H1 (cell line): ENCODE measurements at regions not wholly inside any gene's neighbourhood (a gene's known extent, or its start where the extent isn't known, plus 50 kb on each side); places are given as distances from the start of the nearest gene placed in this dataset.

Source experiments
- CTCF ChIA-PET: fragments of 300-600 bp; sonication (Branson Sonifier 250); formaldehyde crosslinking; loops from one replicate; lab custom pipeline; 2021; ENCODE audit not compliant: partially characterized antibody; lab: Charles Lee
- POLR2A ChIA-PET: fragments of 300-600 bp; sonication (Branson Sonifier 250); formaldehyde crosslinking; loops from one replicate; lab custom pipeline; 2021; ENCODE audit warnings: inconsistent platforms; ENCODE audit not compliant: partially characterized antibody; lab: Charles Lee
- DNase-seq, 2 experiments: peaks; one replicate each; pipeline versions ENCODE4 v3.0.0 to v3.0.0-alpha.2; 2010 to 2022; ENCODE audit warnings: low spot score in 2 of 2, low read depth in 1 of 2, mixed read lengths in 1 of 2
- FAIRE-seq: peaks from 2 replicates; lab custom pipeline; 2011; peaks lifted over from hg19 to GRCh38; lab: Jason Lieb, UNC
- H2AFZ ChIP-seq: 2 replicates; pipeline ENCODE4 v1.8.1; 2012; ENCODE audit warnings: low read length, inconsistent platforms
- H2AK5ac ChIP-seq: 2 replicates; pipeline ENCODE4 v1.6.1; 2013; ENCODE audit warnings: low read depth, low read length
- H2BK120ac ChIP-seq: replicated peaks from 2 replicates; pipeline ENCODE3; 2013; ENCODE audit warnings: low read depth, low read length, inconsistent platforms
- H2BK12ac ChIP-seq: 2 replicates; pipeline ENCODE4 v1.6.1; 2013; ENCODE audit warnings: low read depth, low read length
- H2BK15ac ChIP-seq: 2 replicates; pipeline ENCODE4 v1.6.1; 2013; ENCODE audit warnings: low read length
- H2BK20ac ChIP-seq: 2 replicates; pipeline ENCODE4 v1.6.1; 2013; ENCODE audit warnings: low read length
- H2BK5ac ChIP-seq: 2 replicates; pipeline ENCODE4 v1.6.1; 2013; ENCODE audit warnings: low read depth, low read length
- H3K14ac ChIP-seq: 2 replicates; pipeline ENCODE4 v1.6.1; 2013; ENCODE audit warnings: inconsistent platforms; ENCODE audit not compliant: insufficient read length
- H3K18ac ChIP-seq: 2 replicates; pipeline ENCODE4 v1.6.1; 2013; ENCODE audit warnings: low read length; ENCODE audit errors: extremely low read depth
- H3K23ac ChIP-seq: 2 replicates; pipeline ENCODE4 v1.6.1; 2013; ENCODE audit warnings: inconsistent platforms; ENCODE audit not compliant: insufficient read length
- H3K23me2 ChIP-seq: 2 replicates; pipeline ENCODE4 v1.6.1; 2013; ENCODE audit warnings: low read depth, low read length
- H3K27ac ChIP-seq: 2 replicates; pipeline ENCODE4 v1.6.1; 2011; ENCODE audit warnings: low read depth, low read length, inconsistent platforms
- H3K27me3 ChIP-seq, 4 experiments: replicated peaks in 1 of 4; 1 replicate in 1 of 4; 2 replicates in 3 of 4; pipeline versions ENCODE4 v1.6.1 to v1.8.1; 2011 to 2013; ENCODE audit warnings: low read length in 3 of 4, mild to moderate bottlenecking in 3 of 4, inconsistent platforms in 2 of 4, mixed read lengths in 2 of 4, moderate library complexity in 1 of 4; ENCODE audit not compliant: control insufficient read depth in 3 of 4, insufficient read depth in 3 of 4; ENCODE audit errors: extremely low read depth in 1 of 4
- H3K36me3 ChIP-seq, 4 experiments: 2 replicates each; pipeline versions ENCODE4 v1.6.1 to v1.8.1; 2011 to 2013; ENCODE audit warnings: mild to moderate bottlenecking in 4 of 4, low read length in 3 of 4, moderate library complexity in 2 of 4, control low read depth in 1 of 4, inconsistent platforms in 1 of 4; ENCODE audit not compliant: insufficient read depth in 4 of 4, control insufficient read depth in 2 of 4
- H3K4ac ChIP-seq: replicated peaks from 2 replicates; pipeline ENCODE3; 2013; ENCODE audit warnings: low read length, low read depth, mixed read lengths, inconsistent platforms; ENCODE audit not compliant: insufficient read length
- H3K4me1 ChIP-seq, 4 experiments: replicated peaks in 1 of 4; 1 replicate in 1 of 4; 2 replicates in 3 of 4; pipeline versions ENCODE4 v1.6.1 to v1.8.1; 2011 to 2013; ENCODE audit warnings: low read length in 3 of 4, inconsistent platforms in 2 of 4, mixed read lengths in 1 of 4; ENCODE audit not compliant: insufficient read depth in 4 of 4, control insufficient read depth in 3 of 4
- H3K4me2 ChIP-seq, 2 experiments: 2 replicates each; pipeline versions ENCODE4 v1.6.1 to v1.8.1; 2011 to 2013; ENCODE audit warnings: low read depth in 2 of 2, low read length in 2 of 2, control low read depth in 1 of 2, inconsistent platforms in 1 of 2, mild to moderate bottlenecking in 1 of 2; ENCODE audit not compliant: insufficient read depth in 1 of 2
- H3K4me3 ChIP-seq, 4 experiments: fragments of 200-600, 300-600 bp in 1 of 4; sonication (generic), shearing (Covaris generic), sonication (Bioruptor Twin) in 1 of 4; 2 replicates each; pipeline versions ENCODE4 v1.5.1 to v1.8.1; 2011 to 2016; ENCODE audit warnings: low read length in 4 of 4, low read depth in 3 of 4, control low read depth in 2 of 4, inconsistent platforms in 2 of 4, mild to moderate bottlenecking in 2 of 4, mixed read lengths in 1 of 4, moderate library complexity in 1 of 4; ENCODE audit not compliant: insufficient read depth in 2 of 4; ENCODE audit errors: extremely low read depth in 1 of 4
- H3K56ac ChIP-seq: replicated peaks from 2 replicates; pipeline ENCODE3; 2013; ENCODE audit warnings: low read depth, mild to moderate bottlenecking, mixed read lengths, low read length, inconsistent platforms; ENCODE audit not compliant: insufficient read length
- H3K79me1 ChIP-seq: 2 replicates; pipeline ENCODE4 v1.6.1; 2013; ENCODE audit warnings: low read depth, low read length, control low read depth
- H3K79me2 ChIP-seq, 2 experiments: 2 replicates each; pipeline versions ENCODE4 v1.6.1 to v1.8.1; 2012 to 2013; ENCODE audit warnings: low read length in 2 of 2, mild to moderate bottlenecking in 2 of 2, inconsistent platforms in 1 of 2; ENCODE audit not compliant: insufficient read depth in 2 of 2, control insufficient read depth in 1 of 2
- H3K9ac ChIP-seq, 4 experiments: replicated peaks in 1 of 4; 1 replicate in 1 of 4; 2 replicates in 3 of 4; pipeline versions ENCODE4 v1.6.1 to v1.8.1; 2011 to 2013; ENCODE audit warnings: low read depth in 3 of 4, low read length in 3 of 4, control low read depth in 2 of 4, mild to moderate bottlenecking in 2 of 4, moderate library complexity in 2 of 4, inconsistent platforms in 1 of 4; ENCODE audit errors: extremely low read depth in 1 of 4
- H3K9me3 ChIP-seq, 2 experiments: 2 replicates each; pipeline versions ENCODE4 v1.6.1 to v1.8.1; 2012 to 2013; ENCODE audit warnings: mild to moderate bottlenecking in 2 of 2, moderate library complexity in 2 of 2, control low read depth in 1 of 2, inconsistent platforms in 1 of 2, low read depth in 1 of 2, low read length in 1 of 2, mixed read lengths in 1 of 2; ENCODE audit not compliant: insufficient read depth in 2 of 2
- H4K20me1 ChIP-seq, 2 experiments: replicated peaks in 1 of 2; 2 replicates each; pipeline versions ENCODE3 to v1.8.1; 2011 to 2013; ENCODE audit warnings: inconsistent platforms in 2 of 2, low read length in 2 of 2, mild to moderate bottlenecking in 1 of 2; ENCODE audit not compliant: insufficient read depth in 2 of 2, control insufficient read depth in 1 of 2
- H4K5ac ChIP-seq: 2 replicates; pipeline ENCODE4 v1.6.1; 2013; ENCODE audit warnings: low read length, low read depth, mixed read lengths, inconsistent platforms; ENCODE audit not compliant: insufficient read length
- H4K8ac ChIP-seq: 2 replicates; pipeline ENCODE4 v1.8.0; 2013; ENCODE audit warnings: mild to moderate bottlenecking, moderate library complexity, low read length, inconsistent platforms; ENCODE audit not compliant: insufficient read depth; ENCODE audit errors: extremely low read depth
- H4K91ac ChIP-seq: replicated peaks from 2 replicates; pipeline ENCODE3; 2013; ENCODE audit warnings: low read length, mixed read lengths, inconsistent platforms; ENCODE audit not compliant: insufficient read length
- CHD1 ChIP-seq: IDR thresholded peaks from 2 replicates; pipeline ENCODE4 v1.6.1; 2012; ENCODE audit warnings: low read depth, low read length, improper control_type of control experiment
- HDAC2 ChIP-seq, 2 experiments: fragments of 300-600 bp in 1 of 2; sonication (generic) in 1 of 2; IDR thresholded peaks; 2 replicates each; pipeline ENCODE4 v1.6.1; 2011 to 2012; ENCODE audit warnings: low read depth in 2 of 2, low read length in 2 of 2, mild to moderate bottlenecking in 2 of 2, moderate library complexity in 2 of 2, borderline replicate concordance in 1 of 2, inconsistent platforms in 1 of 2
- JUND ChIP-seq: IDR thresholded peaks from 2 replicates; pipeline ENCODE4 v1.6.1; 2011; ENCODE audit warnings: mild to moderate bottlenecking, improper control_type of control experiment, low read length
- KDM5A ChIP-seq: fragments of 200-600 bp; IDR thresholded peaks from 2 replicates; pipeline ENCODE4 v1.7.1; 2012; ENCODE audit warnings: mild to moderate bottlenecking, low read length, inconsistent platforms, mixed read lengths
- NRF1 ChIP-seq: IDR thresholded peaks from 2 replicates; pipeline ENCODE4 v1.6.1; 2011; ENCODE audit warnings: mild to moderate bottlenecking, low read depth, low read length, improper control_type of control experiment
- RBBP5 ChIP-seq: IDR thresholded peaks from 2 replicates; pipeline ENCODE4 v1.7.1; 2012; ENCODE audit warnings: low read depth, mild to moderate bottlenecking, inconsistent platforms, low read length, moderate library complexity, borderline replicate concordance
- SAP30 ChIP-seq: fragments of 300-600 bp; sonication (generic); IDR thresholded peaks from 2 replicates; pipeline ENCODE4 v1.7.1; 2012; ENCODE audit warnings: low read length, moderate library complexity, mild to moderate bottlenecking, inconsistent platforms; ENCODE audit not compliant: insufficient read depth, insufficient replicate concordance
- SRF ChIP-seq: IDR thresholded peaks from 2 replicates; pipeline ENCODE4 v1.6.1; 2011; ENCODE audit warnings: mild to moderate bottlenecking, low read depth, low read length, moderate library complexity
- SUZ12 ChIP-seq: fragments of 200-600 bp; sonication (generic); IDR thresholded peaks from 2 replicates; pipeline ENCODE4 v1.6.1; 2012; ENCODE audit warnings: mild to moderate bottlenecking, inconsistent platforms, low read length, moderate library complexity, mixed read lengths
- ZNF274 ChIP-seq: IDR thresholded peaks from 2 replicates; pipeline ENCODE4 v1.7.0; 2012; ENCODE audit warnings: low read length, borderline replicate concordance; ENCODE audit errors: extremely low read depth
- WGBS, 2 experiments: shearing (Covaris generic) in 1 of 2; methylation state at CpG; one replicate each; pipeline versions ENCODE4 v1.1.6 to v1.1.7; 2013 to 2015; ENCODE audit warnings: low lambda C conversion rate in 2 of 2, mixed read lengths in 2 of 2, inconsistent platforms in 1 of 2, low coverage in 1 of 2, missing lambda C conversion rate in 1 of 2; ENCODE audit not compliant: insufficient replicate concordance in 2 of 2, insufficient coverage in 1 of 2, insufficient read length in 1 of 2; ENCODE audit errors: extremely low coverage in 1 of 2, missing lambda C conversion rate in 1 of 2; 5-methylcytosine and 5-hydroxymethylcytosine counted together
- TF ChIP-seq, protein P1 (sequence below), 3 experiments: IDR thresholded peaks; 1 replicate in 2 of 3; 2 replicates in 1 of 3; pipeline versions ENCODE4 v1.5.1 to v1.6.1; 2011; ENCODE audit warnings: low read length in 3 of 3, mild to moderate bottlenecking in 3 of 3, inconsistent platforms in 2 of 3, low read depth in 1 of 3, moderate library complexity in 1 of 3; ENCODE audit not compliant: insufficient read depth in 1 of 3; ENCODE audit errors: control extremely low read depth in 1 of 3
- TF ChIP-seq, protein P2 (sequence below): IDR thresholded peaks from 2 replicates; pipeline ENCODE4 v1.6.1; 2012; ENCODE audit warnings: inconsistent platforms

DNA sequence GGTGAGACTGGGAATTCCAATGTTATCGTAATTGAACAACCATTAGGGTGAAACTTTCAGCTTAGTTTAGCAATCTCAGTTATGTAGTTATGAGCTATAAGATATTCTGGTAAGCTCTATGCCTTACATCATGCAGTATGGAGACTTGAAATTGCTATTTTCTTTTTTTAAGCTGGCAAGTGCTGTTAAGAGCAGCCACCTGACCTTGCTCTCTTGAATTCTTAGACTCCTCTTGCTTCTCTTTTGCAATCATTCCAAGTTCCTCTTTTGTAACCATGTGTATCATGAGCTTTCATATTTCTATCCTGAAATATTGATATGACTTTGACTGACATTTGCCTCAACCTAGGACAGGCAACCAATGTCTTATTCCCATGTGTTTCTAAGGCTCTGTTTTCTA lies 446.3 kb upstream of the SLC35B3 start:
- H3K9me3 ChIP-seq: no peaks in the 10 kb centered on the region
- no peaks in the 10 kb centered on the region for H3K79me2 ChIP-seq
- H3K23ac ChIP-seq: no peak overlapping the region
- no peak overlapping the region for H3K4me3 ChIP-seq
- H3K27ac ChIP-seq: no peak overlapping the region
- no peak overlapping the region for H2BK5ac ChIP-seq
- H3K4me1 ChIP-seq: no peaks in the 10 kb centered on the region
- H3K4ac ChIP-seq: no peak overlapping the region
- H3K9ac ChIP-seq: no peak overlapping the region
- DNase-seq (no peak), FAIRE-seq (no peak)
- ChIA-PET CTCF (interaction anchor here (1.2 kb wide), 1 partner anchor 10 kb away, joined by 3 read pairs; no protein-coding TSS in a partner anchor), POLR2A (no interaction called here)
- no peaks in the 10 kb centered on the region for H3K36me3 ChIP-seq
- 5% methylated on average over 1 of the region's 1 CpG; no CpG with 5 or more reads in 1 of the 2 experiments for WGBS, 2 experiments
- H2BK120ac ChIP-seq: no peak overlapping the region
- no peak overlapping the region for H2AK5ac ChIP-seq
- H2AFZ ChIP-seq: no peak overlapping the region
- no peak overlapping the region for H2BK20ac ChIP-seq
- no peak overlapping the region for H4K5ac ChIP-seq
- H2BK15ac ChIP-seq: no peak overlapping the region
- H3K4me2 ChIP-seq: no peak overlapping the region
- no peaks in the 10 kb centered on the region for H3K23me2 ChIP-seq
- no peak overlapping the region for H3K18ac ChIP-seq
- no peaks in the 10 kb centered on the region for H4K20me1 ChIP-seq
- H3K56ac ChIP-seq: no peak overlapping the region
- no peak overlapping the region for H2BK12ac ChIP-seq
- H4K8ac ChIP-seq: no peak overlapping the region
- no peaks in the 10 kb centered on the region for H3K79me1 ChIP-seq
- no peak overlapping the region for H4K91ac ChIP-seq
- H3K27me3 ChIP-seq: peaks cover 0 to 1% (median 0%) of the 10 kb centered on the region in 4 experiments; a peak in 1 of 7 replicates
- H3K14ac ChIP-seq: no peak overlapping the region
- TF ChIP-seq ZNF274: no peak
- no peak for TF ChIP-seq SRF
- no peak for TF ChIP-seq HDAC2 (IDR thresholded peaks at IDR 0.05; ENCODE audit: borderline replicate concordance in 1 of 2, low read depth in 2 of 2, low read length in 2 of 2)
- TF ChIP-seq KDM5A: no peak
- no peak for TF ChIP-seq NRF1
- TF ChIP-seq, protein P1, sequence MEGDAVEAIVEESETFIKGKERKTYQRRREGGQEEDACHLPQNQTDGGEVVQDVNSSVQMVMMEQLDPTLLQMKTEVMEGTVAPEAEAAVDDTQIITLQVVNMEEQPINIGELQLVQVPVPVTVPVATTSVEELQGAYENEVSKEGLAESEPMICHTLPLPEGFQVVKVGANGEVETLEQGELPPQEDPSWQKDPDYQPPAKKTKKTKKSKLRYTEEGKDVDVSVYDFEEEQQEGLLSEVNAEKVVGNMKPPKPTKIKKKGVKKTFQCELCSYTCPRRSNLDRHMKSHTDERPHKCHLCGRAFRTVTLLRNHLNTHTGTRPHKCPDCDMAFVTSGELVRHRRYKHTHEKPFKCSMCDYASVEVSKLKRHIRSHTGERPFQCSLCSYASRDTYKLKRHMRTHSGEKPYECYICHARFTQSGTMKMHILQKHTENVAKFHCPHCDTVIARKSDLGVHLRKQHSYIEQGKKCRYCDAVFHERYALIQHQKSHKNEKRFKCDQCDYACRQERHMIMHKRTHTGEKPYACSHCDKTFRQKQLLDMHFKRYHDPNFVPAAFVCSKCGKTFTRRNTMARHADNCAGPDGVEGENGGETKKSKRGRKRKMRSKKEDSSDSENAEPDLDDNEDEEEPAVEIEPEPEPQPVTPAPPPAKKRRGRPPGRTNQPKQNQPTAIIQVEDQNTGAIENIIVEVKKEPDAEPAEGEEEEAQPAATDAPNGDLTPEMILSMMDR (IDR thresholded peaks at IDR 0.05; ENCODE audit: control extremely low read depth in 1 of 3, insufficient read depth in 1 of 3, low read depth in 1 of 3, low read length in 3 of 3): no peak
- TF ChIP-seq SAP30: no peak
- no peak for TF ChIP-seq JUND
- TF ChIP-seq RBBP5: no peak
- TF ChIP-seq CHD1: no peak
- no peak for TF ChIP-seq SUZ12
- TF ChIP-seq, protein P2, sequence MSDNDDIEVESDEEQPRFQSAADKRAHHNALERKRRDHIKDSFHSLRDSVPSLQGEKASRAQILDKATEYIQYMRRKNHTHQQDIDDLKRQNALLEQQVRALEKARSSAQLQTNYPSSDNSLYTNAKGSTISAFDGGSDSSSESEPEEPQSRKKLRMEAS: no peak
